ENCODE measurements at regions not wholly inside any gene's neighbourhood (a gene's known extent, or its start where the extent isn't known, plus 50 kb on each side); places are given as distances from the start of the nearest gene placed in this dataset.

DNA sequence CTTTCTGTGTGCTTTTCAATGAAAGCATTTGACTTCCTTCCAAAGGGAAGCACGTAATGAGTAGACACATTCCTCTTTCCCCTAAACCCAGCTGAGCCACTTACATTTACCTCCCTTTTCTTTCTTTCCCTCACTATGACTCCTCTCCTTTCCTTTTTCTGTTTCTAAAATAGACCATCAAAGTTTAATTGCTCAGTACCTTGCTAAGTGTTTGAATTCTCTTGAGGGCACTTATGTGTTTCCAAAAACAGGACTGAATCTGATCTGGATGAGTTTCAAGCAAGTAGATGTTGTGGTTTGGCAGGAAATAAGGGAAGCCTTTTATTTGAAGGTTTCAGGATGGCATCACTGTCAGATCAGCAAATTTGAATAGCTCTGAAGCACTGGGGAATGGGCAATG is 396.2 kb downstream of the REEP3 start:
- H3K4me1 ChIP-seq (ENCODE audit: insufficient read depth) = peaks cover 16% of the 10 kb centered on the region
- H3K27me3 ChIP-seq (ENCODE audit: insufficient read depth) = no peaks in the 10 kb centered on the region
- no peak overlapping the region for H3K4me2 ChIP-seq
- no peaks in the 10 kb centered on the region for H4K20me1 ChIP-seq (replicated peaks; ENCODE audit: insufficient read depth)
- H3K27ac ChIP-seq (ENCODE audit: low read depth) = no peak overlapping the region
- H3F3A ChIP-seq (replicated peaks; ENCODE audit: low read depth) = no peaks in the 10 kb centered on the region
- no peaks in the 10 kb centered on the region for H3K36me3 ChIP-seq (ENCODE audit: insufficient read depth)
- H3K27ac Mint-ChIP-seq = no peak overlapping the region
- peaks cover 5% of the 10 kb centered on the region; the same call in 1 of the 2 replicates for H3K9me2 ChIP-seq (ENCODE audit: insufficient read depth)
- H3K27me3 Mint-ChIP-seq (ENCODE audit: insufficient read depth, low read depth, poor library complexity) = peaks cover 4% of the 10 kb centered on the region
- ATAC-seq = no peak
- H3K9me3 Mint-ChIP-seq = no peaks in the 10 kb centered on the region
- TF ChIP-seq ZNF114 (CRISPR knock-in tag; IDR thresholded peaks at IDR 0.05) = no peak
- TF ChIP-seq, protein P1, sequence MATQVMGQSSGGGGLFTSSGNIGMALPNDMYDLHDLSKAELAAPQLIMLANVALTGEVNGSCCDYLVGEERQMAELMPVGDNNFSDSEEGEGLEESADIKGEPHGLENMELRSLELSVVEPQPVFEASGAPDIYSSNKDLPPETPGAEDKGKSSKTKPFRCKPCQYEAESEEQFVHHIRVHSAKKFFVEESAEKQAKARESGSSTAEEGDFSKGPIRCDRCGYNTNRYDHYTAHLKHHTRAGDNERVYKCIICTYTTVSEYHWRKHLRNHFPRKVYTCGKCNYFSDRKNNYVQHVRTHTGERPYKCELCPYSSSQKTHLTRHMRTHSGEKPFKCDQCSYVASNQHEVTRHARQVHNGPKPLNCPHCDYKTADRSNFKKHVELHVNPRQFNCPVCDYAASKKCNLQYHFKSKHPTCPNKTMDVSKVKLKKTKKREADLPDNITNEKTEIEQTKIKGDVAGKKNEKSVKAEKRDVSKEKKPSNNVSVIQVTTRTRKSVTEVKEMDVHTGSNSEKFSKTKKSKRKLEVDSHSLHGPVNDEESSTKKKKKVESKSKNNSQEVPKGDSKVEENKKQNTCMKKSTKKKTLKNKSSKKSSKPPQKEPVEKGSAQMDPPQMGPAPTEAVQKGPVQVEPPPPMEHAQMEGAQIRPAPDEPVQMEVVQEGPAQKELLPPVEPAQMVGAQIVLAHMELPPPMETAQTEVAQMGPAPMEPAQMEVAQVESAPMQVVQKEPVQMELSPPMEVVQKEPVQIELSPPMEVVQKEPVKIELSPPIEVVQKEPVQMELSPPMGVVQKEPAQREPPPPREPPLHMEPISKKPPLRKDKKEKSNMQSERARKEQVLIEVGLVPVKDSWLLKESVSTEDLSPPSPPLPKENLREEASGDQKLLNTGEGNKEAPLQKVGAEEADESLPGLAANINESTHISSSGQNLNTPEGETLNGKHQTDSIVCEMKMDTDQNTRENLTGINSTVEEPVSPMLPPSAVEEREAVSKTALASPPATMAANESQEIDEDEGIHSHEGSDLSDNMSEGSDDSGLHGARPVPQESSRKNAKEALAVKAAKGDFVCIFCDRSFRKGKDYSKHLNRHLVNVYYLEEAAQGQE (IDR thresholded peaks at IDR 0.05; ENCODE audit: unreplicated experiment) = no peak
- no peak for TF ChIP-seq STAT1 (IDR thresholded peaks at IDR 0.05; ENCODE audit: unreplicated experiment)
- TF ChIP-seq, protein P2, sequence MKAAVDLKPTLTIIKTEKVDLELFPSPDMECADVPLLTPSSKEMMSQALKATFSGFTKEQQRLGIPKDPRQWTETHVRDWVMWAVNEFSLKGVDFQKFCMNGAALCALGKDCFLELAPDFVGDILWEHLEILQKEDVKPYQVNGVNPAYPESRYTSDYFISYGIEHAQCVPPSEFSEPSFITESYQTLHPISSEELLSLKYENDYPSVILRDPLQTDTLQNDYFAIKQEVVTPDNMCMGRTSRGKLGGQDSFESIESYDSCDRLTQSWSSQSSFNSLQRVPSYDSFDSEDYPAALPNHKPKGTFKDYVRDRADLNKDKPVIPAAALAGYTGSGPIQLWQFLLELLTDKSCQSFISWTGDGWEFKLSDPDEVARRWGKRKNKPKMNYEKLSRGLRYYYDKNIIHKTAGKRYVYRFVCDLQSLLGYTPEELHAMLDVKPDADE (IDR thresholded peaks at IDR 0.05) = no peak
- TF ChIP-seq, protein P3, sequence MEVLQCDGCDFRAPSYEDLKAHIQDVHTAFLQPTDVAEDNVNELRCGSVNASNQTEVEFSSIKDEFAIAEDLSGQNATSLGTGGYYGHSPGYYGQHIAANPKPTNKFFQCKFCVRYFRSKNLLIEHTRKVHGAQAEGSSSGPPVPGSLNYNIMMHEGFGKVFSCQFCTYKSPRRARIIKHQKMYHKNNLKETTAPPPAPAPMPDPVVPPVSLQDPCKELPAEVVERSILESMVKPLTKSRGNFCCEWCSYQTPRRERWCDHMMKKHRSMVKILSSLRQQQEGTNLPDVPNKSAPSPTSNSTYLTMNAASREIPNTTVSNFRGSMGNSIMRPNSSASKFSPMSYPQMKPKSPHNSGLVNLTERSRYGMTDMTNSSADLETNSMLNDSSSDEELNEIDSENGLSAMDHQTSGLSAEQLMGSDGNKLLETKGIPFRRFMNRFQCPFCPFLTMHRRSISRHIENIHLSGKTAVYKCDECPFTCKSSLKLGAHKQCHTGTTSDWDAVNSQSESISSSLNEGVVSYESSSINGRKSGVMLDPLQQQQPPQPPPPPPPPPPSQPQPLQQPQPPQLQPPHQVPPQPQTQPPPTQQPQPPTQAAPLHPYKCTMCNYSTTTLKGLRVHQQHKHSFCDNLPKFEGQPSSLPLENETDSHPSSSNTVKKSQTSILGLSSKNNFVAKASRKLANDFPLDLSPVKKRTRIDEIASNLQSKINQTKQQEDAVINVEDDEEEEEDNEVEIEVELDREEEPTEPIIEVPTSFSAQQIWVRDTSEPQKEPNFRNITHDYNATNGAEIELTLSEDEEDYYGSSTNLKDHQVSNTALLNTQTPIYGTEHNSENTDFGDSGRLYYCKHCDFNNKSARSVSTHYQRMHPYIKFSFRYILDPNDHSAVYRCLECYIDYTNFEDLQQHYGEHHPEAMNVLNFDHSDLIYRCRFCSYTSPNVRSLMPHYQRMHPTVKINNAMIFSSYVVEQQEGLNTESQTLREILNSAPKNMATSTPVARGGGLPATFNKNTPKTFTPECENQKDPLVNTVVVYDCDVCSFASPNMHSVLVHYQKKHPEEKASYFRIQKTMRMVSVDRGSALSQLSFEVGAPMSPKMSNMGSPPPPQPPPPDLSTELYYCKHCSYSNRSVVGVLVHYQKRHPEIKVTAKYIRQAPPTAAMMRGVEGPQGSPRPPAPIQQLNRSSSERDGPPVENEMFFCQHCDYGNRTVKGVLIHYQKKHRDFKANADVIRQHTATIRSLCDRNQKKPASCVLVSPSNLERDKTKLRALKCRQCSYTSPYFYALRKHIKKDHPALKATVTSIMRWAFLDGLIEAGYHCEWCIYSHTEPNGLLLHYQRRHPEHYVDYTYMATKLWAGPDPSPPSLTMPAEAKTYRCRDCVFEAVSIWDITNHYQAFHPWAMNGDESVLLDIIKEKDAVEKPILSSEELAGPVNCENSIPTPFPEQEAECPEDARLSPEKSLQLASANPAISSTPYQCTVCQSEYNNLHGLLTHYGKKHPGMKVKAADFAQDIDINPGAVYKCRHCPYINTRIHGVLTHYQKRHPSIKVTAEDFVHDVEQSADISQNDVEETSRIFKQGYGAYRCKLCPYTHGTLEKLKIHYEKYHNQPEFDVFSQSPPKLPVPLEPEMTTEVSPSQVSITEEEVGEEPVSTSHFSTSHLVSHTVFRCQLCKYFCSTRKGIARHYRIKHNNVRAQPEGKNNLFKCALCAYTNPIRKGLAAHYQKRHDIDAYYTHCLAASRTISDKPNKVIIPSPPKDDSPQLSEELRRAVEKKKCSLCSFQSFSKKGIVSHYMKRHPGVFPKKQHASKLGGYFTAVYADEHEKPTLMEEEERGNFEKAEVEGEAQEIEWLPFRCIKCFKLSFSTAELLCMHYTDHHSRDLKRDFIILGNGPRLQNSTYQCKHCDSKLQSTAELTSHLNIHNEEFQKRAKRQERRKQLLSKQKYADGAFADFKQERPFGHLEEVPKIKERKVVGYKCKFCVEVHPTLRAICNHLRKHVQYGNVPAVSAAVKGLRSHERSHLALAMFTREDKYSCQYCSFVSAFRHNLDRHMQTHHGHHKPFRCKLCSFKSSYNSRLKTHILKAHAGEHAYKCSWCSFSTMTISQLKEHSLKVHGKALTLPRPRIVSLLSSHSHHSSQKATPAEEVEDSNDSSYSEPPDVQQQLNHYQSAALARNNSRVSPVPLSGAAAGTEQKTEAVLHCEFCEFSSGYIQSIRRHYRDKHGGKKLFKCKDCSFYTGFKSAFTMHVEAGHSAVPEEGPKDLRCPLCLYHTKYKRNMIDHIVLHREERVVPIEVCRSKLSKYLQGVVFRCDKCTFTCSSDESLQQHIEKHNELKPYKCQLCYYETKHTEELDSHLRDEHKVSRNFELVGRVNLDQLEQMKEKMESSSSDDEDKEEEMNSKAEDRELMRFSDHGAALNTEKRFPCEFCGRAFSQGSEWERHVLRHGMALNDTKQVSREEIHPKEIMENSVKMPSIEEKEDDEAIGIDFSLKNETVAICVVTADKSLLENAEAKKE (CRISPR knock-in tag; IDR thresholded peaks at IDR 0.05) = no peak
- TF ChIP-seq CREB1 (CRISPR knock-in tag; IDR thresholded peaks at IDR 0.05; ENCODE audit: low read depth) = no peak
- no peak for TF ChIP-seq POLR2AphosphoS5 (IDR thresholded peaks at IDR 0.05; ENCODE audit: low read depth)
- TF ChIP-seq EZH2phosphoT487 (IDR thresholded peaks at IDR 0.05; ENCODE audit: unreplicated experiment) = no peak
- no peak for TF ChIP-seq NANOG (IDR thresholded peaks at IDR 0.05; ENCODE audit: borderline replicate concordance)
- TF ChIP-seq, protein P4, sequence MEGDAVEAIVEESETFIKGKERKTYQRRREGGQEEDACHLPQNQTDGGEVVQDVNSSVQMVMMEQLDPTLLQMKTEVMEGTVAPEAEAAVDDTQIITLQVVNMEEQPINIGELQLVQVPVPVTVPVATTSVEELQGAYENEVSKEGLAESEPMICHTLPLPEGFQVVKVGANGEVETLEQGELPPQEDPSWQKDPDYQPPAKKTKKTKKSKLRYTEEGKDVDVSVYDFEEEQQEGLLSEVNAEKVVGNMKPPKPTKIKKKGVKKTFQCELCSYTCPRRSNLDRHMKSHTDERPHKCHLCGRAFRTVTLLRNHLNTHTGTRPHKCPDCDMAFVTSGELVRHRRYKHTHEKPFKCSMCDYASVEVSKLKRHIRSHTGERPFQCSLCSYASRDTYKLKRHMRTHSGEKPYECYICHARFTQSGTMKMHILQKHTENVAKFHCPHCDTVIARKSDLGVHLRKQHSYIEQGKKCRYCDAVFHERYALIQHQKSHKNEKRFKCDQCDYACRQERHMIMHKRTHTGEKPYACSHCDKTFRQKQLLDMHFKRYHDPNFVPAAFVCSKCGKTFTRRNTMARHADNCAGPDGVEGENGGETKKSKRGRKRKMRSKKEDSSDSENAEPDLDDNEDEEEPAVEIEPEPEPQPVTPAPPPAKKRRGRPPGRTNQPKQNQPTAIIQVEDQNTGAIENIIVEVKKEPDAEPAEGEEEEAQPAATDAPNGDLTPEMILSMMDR (conservative IDR thresholded peaks at IDR 0.05; ENCODE audit: low read depth in 2 of 2) = no peak
- no peak for TF ChIP-seq EZH2 (IDR thresholded peaks at IDR 0.05; ENCODE audit: low read depth, unreplicated experiment)
- no peak for TF ChIP-seq ZNF331 (CRISPR knock-in tag; IDR thresholded peaks at IDR 0.05; ENCODE audit: low read depth)
- TF ChIP-seq JUNB (IDR thresholded peaks at IDR 0.05; ENCODE audit: unreplicated experiment) = no peak
- DNase-seq (ENCODE audit: low spot score) = no peak
- H3K4me1 Mint-ChIP-seq = peaks cover 35% of the 10 kb centered on the region
- no peaks in the 10 kb centered on the region for H3K79me2 ChIP-seq (replicated peaks; ENCODE audit: insufficient read depth)
- H2AFZ ChIP-seq = peak overlapping the region; percentile 70; the same call in 1 of the 2 replicates
- H3K36me3 Mint-ChIP-seq (ENCODE audit: low read depth) = no peaks in the 10 kb centered on the region
- no peak overlapping the region for H3K4me3 ChIP-seq
- no peak overlapping the region for H3K4me3 Mint-ChIP-seq
